ENCODE measurements at regions not wholly inside any gene's neighbourhood (a gene's known extent, or its start where the extent isn't known, plus 50 kb on each side); places are given as distances from the start of the nearest gene placed in this dataset.

GRCh38 chr4:187732524-187732923, 263.0 kb upstream of the ZFP42 start:
- TF ChIP-seq, protein P1, sequence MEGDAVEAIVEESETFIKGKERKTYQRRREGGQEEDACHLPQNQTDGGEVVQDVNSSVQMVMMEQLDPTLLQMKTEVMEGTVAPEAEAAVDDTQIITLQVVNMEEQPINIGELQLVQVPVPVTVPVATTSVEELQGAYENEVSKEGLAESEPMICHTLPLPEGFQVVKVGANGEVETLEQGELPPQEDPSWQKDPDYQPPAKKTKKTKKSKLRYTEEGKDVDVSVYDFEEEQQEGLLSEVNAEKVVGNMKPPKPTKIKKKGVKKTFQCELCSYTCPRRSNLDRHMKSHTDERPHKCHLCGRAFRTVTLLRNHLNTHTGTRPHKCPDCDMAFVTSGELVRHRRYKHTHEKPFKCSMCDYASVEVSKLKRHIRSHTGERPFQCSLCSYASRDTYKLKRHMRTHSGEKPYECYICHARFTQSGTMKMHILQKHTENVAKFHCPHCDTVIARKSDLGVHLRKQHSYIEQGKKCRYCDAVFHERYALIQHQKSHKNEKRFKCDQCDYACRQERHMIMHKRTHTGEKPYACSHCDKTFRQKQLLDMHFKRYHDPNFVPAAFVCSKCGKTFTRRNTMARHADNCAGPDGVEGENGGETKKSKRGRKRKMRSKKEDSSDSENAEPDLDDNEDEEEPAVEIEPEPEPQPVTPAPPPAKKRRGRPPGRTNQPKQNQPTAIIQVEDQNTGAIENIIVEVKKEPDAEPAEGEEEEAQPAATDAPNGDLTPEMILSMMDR (IDR thresholded peaks at IDR 0.05): no peak
- TF ChIP-seq EZH2 (IDR thresholded peaks at IDR 0.05; ENCODE audit: borderline replicate concordance, insufficient read depth, low read depth, low read length, poor library complexity, severe bottlenecking): no peak

Measured in B cell (primary cell).